GM23338 (cell line): ENCODE measurements at regions not wholly inside any gene's neighbourhood (a gene's known extent, or its start where the extent isn't known, plus 50 kb on each side); places are given as distances from the start of the nearest gene placed in this dataset.

Source experiments
- ATAC-seq: fragments of 200-7000 bp; cut with Tn5 transposase; 3 replicates; pipeline ENCODE4 v1.9.1; 2020
- DNase-seq: peaks from one replicate; pipeline ENCODE4 v3.0.0-alpha.2; 2015; ENCODE audit warnings: low spot score
- H2AFZ ChIP-seq: fragments of 200-600 bp; sonication (generic); 2 replicates; pipeline ENCODE4 v1.8.0; 2016; ENCODE audit warnings: antibody characterized with exemption, mild to moderate bottlenecking, moderate library complexity
- H3F3A ChIP-seq: fragments of 200-600 bp; sonication (generic); replicated peaks from 2 replicates; pipeline ENCODE4 v1.8.0; 2017; ENCODE audit warnings: antibody characterized with exemption, mixed run types, low read depth
- H3K27ac ChIP-seq: fragments of 200-600 bp; sonication (generic); 2 replicates; pipeline ENCODE4 v1.6.1; 2016; ENCODE audit warnings: low read depth
- H3K27me3 ChIP-seq: fragments of 200-600 bp; sonication (generic); 2 replicates; pipeline ENCODE4 v1.8.0; 2016; ENCODE audit warnings: mild to moderate bottlenecking, mixed run types, moderate library complexity; ENCODE audit not compliant: insufficient read depth
- H3K36me3 ChIP-seq: fragments of 200-600 bp; sonication (generic); 2 replicates; pipeline ENCODE4 v1.8.0; 2016; ENCODE audit warnings: mild to moderate bottlenecking; ENCODE audit not compliant: insufficient read depth
- H3K4me1 ChIP-seq: fragments of 200-600 bp; sonication (generic); 2 replicates; pipeline ENCODE4 v1.8.0; 2016; ENCODE audit warnings: mild to moderate bottlenecking, moderate library complexity; ENCODE audit not compliant: insufficient read depth
- H3K4me2 ChIP-seq: fragments of 200-600 bp; sonication (generic); 2 replicates; pipeline ENCODE4 v1.7.1; 2017; ENCODE audit warnings: mixed run types
- H3K4me3 ChIP-seq: fragments of 200-600 bp; sonication (generic); 2 replicates; pipeline ENCODE4 v1.6.1; 2016; ENCODE audit warnings: mixed run types
- H3K79me2 ChIP-seq: fragments of 200-600 bp; sonication (generic); replicated peaks from 2 replicates; pipeline ENCODE4 v1.8.0; 2017; ENCODE audit warnings: mild to moderate bottlenecking; ENCODE audit not compliant: insufficient read depth
- H3K9me2 ChIP-seq: fragments of 200-600 bp; sonication (generic); 2 replicates; pipeline ENCODE4 v1.8.0; 2017; ENCODE audit not compliant: insufficient read depth
- H4K20me1 ChIP-seq: fragments of 200-600 bp; sonication (generic); replicated peaks from 2 replicates; pipeline ENCODE4 v1.8.0; 2017; ENCODE audit warnings: mild to moderate bottlenecking; ENCODE audit not compliant: insufficient read depth
- H3K27ac Mint-ChIP-seq: 2 replicates; pipeline ENCODE4 v1.8.0; 2020; ENCODE audit warnings: inconsistent platforms, mild to moderate bottlenecking, moderate library complexity, mixed read lengths
- H3K27me3 Mint-ChIP-seq: 3 replicates; pipeline ENCODE4 v1.8.0; 2022; ENCODE audit warnings: low read depth, mild to moderate bottlenecking, moderate library complexity, mixed read lengths, inconsistent platforms; ENCODE audit not compliant: insufficient read depth, poor library complexity
- H3K36me3 Mint-ChIP-seq: 3 replicates; pipeline ENCODE4 v1.8.0; 2021; ENCODE audit warnings: low read depth, mild to moderate bottlenecking, inconsistent platforms, moderate library complexity, mixed read lengths
- H3K4me1 Mint-ChIP-seq: 3 replicates; pipeline ENCODE4 v1.8.0; 2020; ENCODE audit warnings: mild to moderate bottlenecking, inconsistent platforms, mixed read lengths
- H3K4me3 Mint-ChIP-seq: 3 replicates; pipeline ENCODE4 v1.8.0; 2021; ENCODE audit warnings: moderate library complexity, mild to moderate bottlenecking, inconsistent platforms, mixed read lengths
- H3K9me3 Mint-ChIP-seq: 3 replicates; pipeline ENCODE4 v1.8.0; 2020; ENCODE audit warnings: moderate library complexity, mild to moderate bottlenecking, inconsistent platforms, mixed read lengths
- CREB1 ChIP-seq: fragments of 250-450 bp; sonication (Bioruptor Pico); IDR thresholded peaks from 2 replicates; pipeline ENCODE4 v1.5.0; 2020; ENCODE audit warnings: low read depth, mild to moderate bottlenecking, moderate library complexity
- ETS1 ChIP-seq: IDR thresholded peaks from 2 replicates; pipeline ENCODE4 v1.6.1; 2016; ENCODE audit warnings: antibody characterized with exemption
- EZH2phosphoT487 ChIP-seq: fragments of 200-600 bp; sonication (generic); IDR thresholded peaks from one replicate; pipeline ENCODE4 v1.8.1; 2018; ENCODE audit warnings: antibody characterized with exemption; ENCODE audit not compliant: unreplicated experiment
- JUNB ChIP-seq: IDR thresholded peaks from one replicate; pipeline ENCODE4 v1.6.1; 2016; ENCODE audit warnings: antibody characterized with exemption; ENCODE audit not compliant: unreplicated experiment
- POLR2AphosphoS5 ChIP-seq: IDR thresholded peaks from 2 replicates; pipeline ENCODE4 v1.6.1; 2016; ENCODE audit warnings: antibody characterized with exemption, low read depth
- STAT1 ChIP-seq: IDR thresholded peaks from one replicate; pipeline ENCODE4 v1.6.1; 2016; ENCODE audit warnings: antibody characterized with exemption; ENCODE audit not compliant: unreplicated experiment
- ZNF114 ChIP-seq: fragments of 250-450 bp; sonication (Bioruptor Pico); IDR thresholded peaks from 2 replicates; pipeline ENCODE4 v1.5.0; 2020; ENCODE audit warnings: mild to moderate bottlenecking, moderate library complexity
- ZNF331 ChIP-seq: fragments of 250-450 bp; sonication (Bioruptor Pico); IDR thresholded peaks from 2 replicates; pipeline ENCODE4 v1.5.0; 2020; ENCODE audit warnings: low read depth, mild to moderate bottlenecking, moderate library complexity
- TF ChIP-seq, protein P1 (sequence below), 2 experiments: fragments of 200-600 bp in 1 of 2; sonication (generic) in 1 of 2; conservative IDR thresholded peaks; 2 replicates each; pipeline versions ENCODE4 v1.5.1 to v1.6.1; 2016 to 2017; ENCODE audit warnings: antibody characterized with exemption in 2 of 2, low read depth in 2 of 2, mild to moderate bottlenecking in 2 of 2, moderate library complexity in 1 of 2
- TF ChIP-seq, protein P2 (sequence below): fragments of 250-450 bp; sonication (Bioruptor Pico); IDR thresholded peaks from 2 replicates; pipeline ENCODE4 v1.5.0; 2020; ENCODE audit warnings: mild to moderate bottlenecking, moderate library complexity
- TF ChIP-seq, protein P3 (sequence below): IDR thresholded peaks from one replicate; pipeline ENCODE4 v1.6.1; 2018; ENCODE audit warnings: antibody characterized with exemption; ENCODE audit not compliant: unreplicated experiment

GRCh38 chr4:38582889-38583470 lies 81.0 kb upstream of the KLF3 start:
- no peaks in the 10 kb centered on the region for H3K79me2 ChIP-seq
- H3K4me3 Mint-ChIP-seq = no peak overlapping the region
- peaks cover 13% of the 10 kb centered on the region for H3K4me1 ChIP-seq
- ATAC-seq (no peak), DNase-seq (no peak)
- no peaks in the 10 kb centered on the region; the same call in 1 of the 2 replicates for H3K36me3 ChIP-seq
- no peaks in the 10 kb centered on the region for H3K27me3 ChIP-seq
- no peaks in the 10 kb centered on the region for H3F3A ChIP-seq
- H3K4me2 ChIP-seq = no peak overlapping the region
- no peak overlapping the region for H3K4me3 ChIP-seq
- H3K9me3 Mint-ChIP-seq = peaks cover 2% of the 10 kb centered on the region; the same call in 1 of the 3 replicates
- no peak overlapping the region for H2AFZ ChIP-seq
- H3K27me3 Mint-ChIP-seq = peaks cover 4% of the 10 kb centered on the region
- H4K20me1 ChIP-seq = no peaks in the 10 kb centered on the region
- no peaks in the 10 kb centered on the region; the same call in 2 of the 3 replicates for H3K36me3 Mint-ChIP-seq
- H3K27ac ChIP-seq = no peak overlapping the region
- peaks cover 7% of the 10 kb centered on the region for H3K9me2 ChIP-seq
- H3K27ac Mint-ChIP-seq = no peak overlapping the region
- TF ChIP-seq JUNB (no peak), POLR2AphosphoS5 (no peak), ZNF331 (CRISPR knock-in tag) (no peak), ETS1 (no peak), ZNF114 (CRISPR knock-in tag) (no peak), STAT1 (no peak), EZH2phosphoT487 (no peak), CREB1 (CRISPR knock-in tag) (no peak)
- TF ChIP-seq, protein P1, sequence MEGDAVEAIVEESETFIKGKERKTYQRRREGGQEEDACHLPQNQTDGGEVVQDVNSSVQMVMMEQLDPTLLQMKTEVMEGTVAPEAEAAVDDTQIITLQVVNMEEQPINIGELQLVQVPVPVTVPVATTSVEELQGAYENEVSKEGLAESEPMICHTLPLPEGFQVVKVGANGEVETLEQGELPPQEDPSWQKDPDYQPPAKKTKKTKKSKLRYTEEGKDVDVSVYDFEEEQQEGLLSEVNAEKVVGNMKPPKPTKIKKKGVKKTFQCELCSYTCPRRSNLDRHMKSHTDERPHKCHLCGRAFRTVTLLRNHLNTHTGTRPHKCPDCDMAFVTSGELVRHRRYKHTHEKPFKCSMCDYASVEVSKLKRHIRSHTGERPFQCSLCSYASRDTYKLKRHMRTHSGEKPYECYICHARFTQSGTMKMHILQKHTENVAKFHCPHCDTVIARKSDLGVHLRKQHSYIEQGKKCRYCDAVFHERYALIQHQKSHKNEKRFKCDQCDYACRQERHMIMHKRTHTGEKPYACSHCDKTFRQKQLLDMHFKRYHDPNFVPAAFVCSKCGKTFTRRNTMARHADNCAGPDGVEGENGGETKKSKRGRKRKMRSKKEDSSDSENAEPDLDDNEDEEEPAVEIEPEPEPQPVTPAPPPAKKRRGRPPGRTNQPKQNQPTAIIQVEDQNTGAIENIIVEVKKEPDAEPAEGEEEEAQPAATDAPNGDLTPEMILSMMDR (conservative IDR thresholded peaks at IDR 0.05; ENCODE audit: low read depth in 2 of 2) = no peak
- TF ChIP-seq, protein P2, sequence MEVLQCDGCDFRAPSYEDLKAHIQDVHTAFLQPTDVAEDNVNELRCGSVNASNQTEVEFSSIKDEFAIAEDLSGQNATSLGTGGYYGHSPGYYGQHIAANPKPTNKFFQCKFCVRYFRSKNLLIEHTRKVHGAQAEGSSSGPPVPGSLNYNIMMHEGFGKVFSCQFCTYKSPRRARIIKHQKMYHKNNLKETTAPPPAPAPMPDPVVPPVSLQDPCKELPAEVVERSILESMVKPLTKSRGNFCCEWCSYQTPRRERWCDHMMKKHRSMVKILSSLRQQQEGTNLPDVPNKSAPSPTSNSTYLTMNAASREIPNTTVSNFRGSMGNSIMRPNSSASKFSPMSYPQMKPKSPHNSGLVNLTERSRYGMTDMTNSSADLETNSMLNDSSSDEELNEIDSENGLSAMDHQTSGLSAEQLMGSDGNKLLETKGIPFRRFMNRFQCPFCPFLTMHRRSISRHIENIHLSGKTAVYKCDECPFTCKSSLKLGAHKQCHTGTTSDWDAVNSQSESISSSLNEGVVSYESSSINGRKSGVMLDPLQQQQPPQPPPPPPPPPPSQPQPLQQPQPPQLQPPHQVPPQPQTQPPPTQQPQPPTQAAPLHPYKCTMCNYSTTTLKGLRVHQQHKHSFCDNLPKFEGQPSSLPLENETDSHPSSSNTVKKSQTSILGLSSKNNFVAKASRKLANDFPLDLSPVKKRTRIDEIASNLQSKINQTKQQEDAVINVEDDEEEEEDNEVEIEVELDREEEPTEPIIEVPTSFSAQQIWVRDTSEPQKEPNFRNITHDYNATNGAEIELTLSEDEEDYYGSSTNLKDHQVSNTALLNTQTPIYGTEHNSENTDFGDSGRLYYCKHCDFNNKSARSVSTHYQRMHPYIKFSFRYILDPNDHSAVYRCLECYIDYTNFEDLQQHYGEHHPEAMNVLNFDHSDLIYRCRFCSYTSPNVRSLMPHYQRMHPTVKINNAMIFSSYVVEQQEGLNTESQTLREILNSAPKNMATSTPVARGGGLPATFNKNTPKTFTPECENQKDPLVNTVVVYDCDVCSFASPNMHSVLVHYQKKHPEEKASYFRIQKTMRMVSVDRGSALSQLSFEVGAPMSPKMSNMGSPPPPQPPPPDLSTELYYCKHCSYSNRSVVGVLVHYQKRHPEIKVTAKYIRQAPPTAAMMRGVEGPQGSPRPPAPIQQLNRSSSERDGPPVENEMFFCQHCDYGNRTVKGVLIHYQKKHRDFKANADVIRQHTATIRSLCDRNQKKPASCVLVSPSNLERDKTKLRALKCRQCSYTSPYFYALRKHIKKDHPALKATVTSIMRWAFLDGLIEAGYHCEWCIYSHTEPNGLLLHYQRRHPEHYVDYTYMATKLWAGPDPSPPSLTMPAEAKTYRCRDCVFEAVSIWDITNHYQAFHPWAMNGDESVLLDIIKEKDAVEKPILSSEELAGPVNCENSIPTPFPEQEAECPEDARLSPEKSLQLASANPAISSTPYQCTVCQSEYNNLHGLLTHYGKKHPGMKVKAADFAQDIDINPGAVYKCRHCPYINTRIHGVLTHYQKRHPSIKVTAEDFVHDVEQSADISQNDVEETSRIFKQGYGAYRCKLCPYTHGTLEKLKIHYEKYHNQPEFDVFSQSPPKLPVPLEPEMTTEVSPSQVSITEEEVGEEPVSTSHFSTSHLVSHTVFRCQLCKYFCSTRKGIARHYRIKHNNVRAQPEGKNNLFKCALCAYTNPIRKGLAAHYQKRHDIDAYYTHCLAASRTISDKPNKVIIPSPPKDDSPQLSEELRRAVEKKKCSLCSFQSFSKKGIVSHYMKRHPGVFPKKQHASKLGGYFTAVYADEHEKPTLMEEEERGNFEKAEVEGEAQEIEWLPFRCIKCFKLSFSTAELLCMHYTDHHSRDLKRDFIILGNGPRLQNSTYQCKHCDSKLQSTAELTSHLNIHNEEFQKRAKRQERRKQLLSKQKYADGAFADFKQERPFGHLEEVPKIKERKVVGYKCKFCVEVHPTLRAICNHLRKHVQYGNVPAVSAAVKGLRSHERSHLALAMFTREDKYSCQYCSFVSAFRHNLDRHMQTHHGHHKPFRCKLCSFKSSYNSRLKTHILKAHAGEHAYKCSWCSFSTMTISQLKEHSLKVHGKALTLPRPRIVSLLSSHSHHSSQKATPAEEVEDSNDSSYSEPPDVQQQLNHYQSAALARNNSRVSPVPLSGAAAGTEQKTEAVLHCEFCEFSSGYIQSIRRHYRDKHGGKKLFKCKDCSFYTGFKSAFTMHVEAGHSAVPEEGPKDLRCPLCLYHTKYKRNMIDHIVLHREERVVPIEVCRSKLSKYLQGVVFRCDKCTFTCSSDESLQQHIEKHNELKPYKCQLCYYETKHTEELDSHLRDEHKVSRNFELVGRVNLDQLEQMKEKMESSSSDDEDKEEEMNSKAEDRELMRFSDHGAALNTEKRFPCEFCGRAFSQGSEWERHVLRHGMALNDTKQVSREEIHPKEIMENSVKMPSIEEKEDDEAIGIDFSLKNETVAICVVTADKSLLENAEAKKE (CRISPR knock-in tag) = no peak
- TF ChIP-seq, protein P3, sequence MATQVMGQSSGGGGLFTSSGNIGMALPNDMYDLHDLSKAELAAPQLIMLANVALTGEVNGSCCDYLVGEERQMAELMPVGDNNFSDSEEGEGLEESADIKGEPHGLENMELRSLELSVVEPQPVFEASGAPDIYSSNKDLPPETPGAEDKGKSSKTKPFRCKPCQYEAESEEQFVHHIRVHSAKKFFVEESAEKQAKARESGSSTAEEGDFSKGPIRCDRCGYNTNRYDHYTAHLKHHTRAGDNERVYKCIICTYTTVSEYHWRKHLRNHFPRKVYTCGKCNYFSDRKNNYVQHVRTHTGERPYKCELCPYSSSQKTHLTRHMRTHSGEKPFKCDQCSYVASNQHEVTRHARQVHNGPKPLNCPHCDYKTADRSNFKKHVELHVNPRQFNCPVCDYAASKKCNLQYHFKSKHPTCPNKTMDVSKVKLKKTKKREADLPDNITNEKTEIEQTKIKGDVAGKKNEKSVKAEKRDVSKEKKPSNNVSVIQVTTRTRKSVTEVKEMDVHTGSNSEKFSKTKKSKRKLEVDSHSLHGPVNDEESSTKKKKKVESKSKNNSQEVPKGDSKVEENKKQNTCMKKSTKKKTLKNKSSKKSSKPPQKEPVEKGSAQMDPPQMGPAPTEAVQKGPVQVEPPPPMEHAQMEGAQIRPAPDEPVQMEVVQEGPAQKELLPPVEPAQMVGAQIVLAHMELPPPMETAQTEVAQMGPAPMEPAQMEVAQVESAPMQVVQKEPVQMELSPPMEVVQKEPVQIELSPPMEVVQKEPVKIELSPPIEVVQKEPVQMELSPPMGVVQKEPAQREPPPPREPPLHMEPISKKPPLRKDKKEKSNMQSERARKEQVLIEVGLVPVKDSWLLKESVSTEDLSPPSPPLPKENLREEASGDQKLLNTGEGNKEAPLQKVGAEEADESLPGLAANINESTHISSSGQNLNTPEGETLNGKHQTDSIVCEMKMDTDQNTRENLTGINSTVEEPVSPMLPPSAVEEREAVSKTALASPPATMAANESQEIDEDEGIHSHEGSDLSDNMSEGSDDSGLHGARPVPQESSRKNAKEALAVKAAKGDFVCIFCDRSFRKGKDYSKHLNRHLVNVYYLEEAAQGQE = no peak
- peaks cover 9% of the 10 kb centered on the region; the same call in 2 of the 3 replicates for H3K4me1 Mint-ChIP-seq
